Nephron progenitor cell (in vitro differentiated cells): ENCODE measurements at regions not wholly inside any gene's neighbourhood (a gene's known extent, or its start where the extent isn't known, plus 50 kb on each side); places are given as distances from the start of the nearest gene placed in this dataset.

Source experiments
- DNase-seq: peaks from one replicate; pipeline ENCODE4 v3.0.0; 2021
- H3K27ac Mint-ChIP-seq: 2 replicates; pipeline ENCODE4 v1.8.0; 2021; ENCODE audit warnings: mild to moderate bottlenecking, moderate library complexity, mixed read lengths
- H3K27me3 Mint-ChIP-seq: 2 replicates; pipeline ENCODE4 v1.8.0; 2021; ENCODE audit warnings: mild to moderate bottlenecking, low read depth, mixed read lengths; ENCODE audit not compliant: poor library complexity
- H3K36me3 Mint-ChIP-seq: 2 replicates; pipeline ENCODE4 v1.8.0; 2021; ENCODE audit warnings: low read depth, mixed read lengths
- H3K4me1 Mint-ChIP-seq: 2 replicates; pipeline ENCODE4 v1.8.0; 2021; ENCODE audit warnings: mixed read lengths
- H3K4me3 Mint-ChIP-seq: 2 replicates; pipeline ENCODE4 v1.8.0; 2021; ENCODE audit warnings: mild to moderate bottlenecking, moderate library complexity, mixed read lengths
- H3K9me3 Mint-ChIP-seq: 2 replicates; pipeline ENCODE4 v1.8.0; 2021; ENCODE audit warnings: mild to moderate bottlenecking, moderate library complexity, mixed read lengths
- TF ChIP-seq, protein P1 (sequence below): fragments of 200-600 bp; sonication (generic); IDR thresholded peaks from 2 replicates; pipeline ENCODE4 v1.5.0; 2021; ENCODE audit warnings: antibody characterized with exemption

DNA sequence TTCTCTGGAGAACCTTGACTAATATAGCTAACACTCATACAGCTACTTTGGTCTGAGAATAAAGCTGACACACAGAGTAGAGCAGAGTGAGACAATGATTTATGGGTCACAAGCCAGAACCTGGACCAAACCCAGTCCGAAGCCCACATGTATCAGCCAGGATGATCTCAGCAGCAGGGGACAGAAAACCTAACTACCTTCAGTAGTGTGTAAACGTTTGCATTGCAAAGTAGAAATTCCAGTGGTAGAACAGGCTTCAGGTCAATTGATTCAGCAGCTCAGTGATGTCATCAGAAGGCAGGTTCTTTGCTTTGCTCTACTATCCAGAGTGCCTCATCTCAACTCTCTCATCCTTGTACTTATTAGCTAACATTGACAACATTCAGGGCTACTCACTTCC is 62.5 kb upstream of the PALS2 start:
- H3K4me1 Mint-ChIP-seq: peaks cover 28% of the 10 kb centered on the region
- no peak overlapping the region for H3K4me3 Mint-ChIP-seq
- peak overlapping the region; percentile 8 for H3K27ac Mint-ChIP-seq
- DNase-seq: no peak
- H3K36me3 Mint-ChIP-seq: no peaks in the 10 kb centered on the region
- no peaks in the 10 kb centered on the region for H3K27me3 Mint-ChIP-seq
- TF ChIP-seq, protein P1, sequence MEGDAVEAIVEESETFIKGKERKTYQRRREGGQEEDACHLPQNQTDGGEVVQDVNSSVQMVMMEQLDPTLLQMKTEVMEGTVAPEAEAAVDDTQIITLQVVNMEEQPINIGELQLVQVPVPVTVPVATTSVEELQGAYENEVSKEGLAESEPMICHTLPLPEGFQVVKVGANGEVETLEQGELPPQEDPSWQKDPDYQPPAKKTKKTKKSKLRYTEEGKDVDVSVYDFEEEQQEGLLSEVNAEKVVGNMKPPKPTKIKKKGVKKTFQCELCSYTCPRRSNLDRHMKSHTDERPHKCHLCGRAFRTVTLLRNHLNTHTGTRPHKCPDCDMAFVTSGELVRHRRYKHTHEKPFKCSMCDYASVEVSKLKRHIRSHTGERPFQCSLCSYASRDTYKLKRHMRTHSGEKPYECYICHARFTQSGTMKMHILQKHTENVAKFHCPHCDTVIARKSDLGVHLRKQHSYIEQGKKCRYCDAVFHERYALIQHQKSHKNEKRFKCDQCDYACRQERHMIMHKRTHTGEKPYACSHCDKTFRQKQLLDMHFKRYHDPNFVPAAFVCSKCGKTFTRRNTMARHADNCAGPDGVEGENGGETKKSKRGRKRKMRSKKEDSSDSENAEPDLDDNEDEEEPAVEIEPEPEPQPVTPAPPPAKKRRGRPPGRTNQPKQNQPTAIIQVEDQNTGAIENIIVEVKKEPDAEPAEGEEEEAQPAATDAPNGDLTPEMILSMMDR: no peak
- peaks cover 7% of the 10 kb centered on the region for H3K9me3 Mint-ChIP-seq

DNA sequence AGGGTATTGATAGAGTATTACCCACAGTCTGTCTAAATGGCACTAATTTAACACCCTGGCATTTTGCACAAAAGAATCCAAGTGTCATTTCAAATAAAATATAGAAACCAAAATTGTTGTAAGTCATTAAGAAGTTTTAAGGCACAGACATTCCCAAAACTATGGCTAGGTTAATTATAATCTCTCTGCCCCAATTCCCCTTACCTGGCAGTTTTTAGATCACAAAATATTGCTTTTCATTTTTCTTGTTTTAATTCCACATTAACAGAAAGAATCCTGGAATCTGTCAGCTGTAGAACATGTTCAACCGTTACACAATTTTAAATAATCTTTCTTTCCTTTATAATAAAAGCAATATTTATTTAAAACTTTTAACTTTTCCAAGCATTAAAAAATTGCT is 56.1 kb upstream of the PALS2 start:
- Mint-ChIP-seq H3K36me3 (no peaks in the 10 kb centered on the region), H3K4me1 (no peaks in the 10 kb centered on the region), H3K27me3 (no peaks in the 10 kb centered on the region), H3K9me3 (peaks cover 7% of the 10 kb centered on the region), H3K4me3 (no peak overlapping the region), H3K27ac (no peak overlapping the region)
- TF ChIP-seq, protein P1: no peak
- DNase-seq: no peak

DNA sequence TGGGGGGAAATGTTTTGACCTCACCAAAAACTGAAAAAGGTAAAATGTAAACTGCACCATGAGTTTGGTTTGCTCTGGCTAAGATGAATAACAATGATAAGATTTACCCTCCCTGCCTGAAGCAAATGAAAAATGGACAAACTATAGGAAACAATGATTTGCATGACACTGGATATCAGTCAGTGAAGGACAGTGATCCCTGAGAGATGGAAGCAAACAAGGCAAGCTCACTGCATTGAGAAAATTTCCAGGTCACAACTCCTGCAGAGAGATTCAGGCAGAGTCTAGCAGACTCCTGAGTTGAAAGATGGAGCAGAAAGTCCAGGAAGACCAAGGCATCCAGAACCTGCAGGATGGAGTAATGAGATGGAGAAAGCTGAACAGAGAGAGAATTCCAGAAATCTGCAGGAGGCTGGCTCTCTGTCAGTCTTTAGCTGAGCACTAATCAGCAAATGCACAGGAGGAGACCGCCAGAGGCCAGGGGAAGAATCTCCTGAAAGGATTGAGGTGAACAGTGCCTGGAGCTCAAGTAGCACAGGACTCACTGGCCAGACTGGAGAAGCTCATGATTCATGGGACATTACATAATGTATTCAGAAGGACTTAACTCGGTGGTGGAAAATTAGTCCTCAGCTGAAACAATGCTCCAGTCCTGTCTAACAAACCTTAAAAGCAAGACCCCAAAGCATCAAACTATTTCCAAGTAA is 51.2 kb upstream of the PALS2 start:
- Mint-ChIP-seq H3K36me3 (no peaks in the 10 kb centered on the region), H3K9me3 (no peaks in the 10 kb centered on the region), H3K27me3 (peaks cover 3% of the 10 kb centered on the region), H3K4me3 (no peak overlapping the region), H3K27ac (no peak overlapping the region), H3K4me1 (no peaks in the 10 kb centered on the region)
- DNase-seq: no peak
- TF ChIP-seq, protein P1: no peak
